Epithelial cell of esophagus (primary cell): ENCODE measurements at regions not wholly inside any gene's neighbourhood (a gene's known extent, or its start where the extent isn't known, plus 50 kb on each side); places are given as distances from the start of the nearest gene placed in this dataset.

Experiments
- DNase-seq: peaks from one replicate; pipeline ENCODE4 v3.0.0; 2010; ENCODE audit warnings: low read depth
- H3K4me3 ChIP-seq: 2 replicates; pipeline ENCODE4 v1.5.1; 2011; ENCODE audit warnings: mild to moderate bottlenecking, low read length, control low read depth
- TF ChIP-seq, protein P1 (sequence below): IDR thresholded peaks from 2 replicates; pipeline ENCODE4 v1.5.1; 2011; ENCODE audit warnings: low read depth, mild to moderate bottlenecking, low read length, control low read depth, inconsistent platforms; ENCODE audit not compliant: insufficient read depth; ENCODE audit errors: missing control alignments

DNA sequence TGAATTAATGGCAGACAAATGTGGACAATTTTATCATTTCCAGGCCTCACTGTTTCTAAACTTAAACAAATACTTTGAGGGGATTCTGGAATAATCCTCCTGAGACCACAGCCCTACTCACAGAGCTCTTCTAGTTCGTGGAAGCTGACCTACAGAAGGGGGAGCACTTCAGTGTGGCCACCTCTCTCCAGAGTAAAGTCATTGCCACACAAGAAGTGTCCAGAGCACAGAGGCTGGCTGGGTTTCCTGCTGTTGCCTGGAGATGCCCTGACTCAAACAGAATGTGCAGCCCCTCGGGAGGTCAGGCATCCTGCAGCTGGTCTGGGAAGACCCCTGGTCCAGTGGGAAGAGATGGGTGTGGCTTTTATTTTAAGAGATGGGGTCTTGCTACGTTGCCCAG, 110.9 kb downstream of the QRSL1 start:
- H3K4me3 ChIP-seq = no peak overlapping the region
- no peak for DNase-seq
- TF ChIP-seq, protein P1, sequence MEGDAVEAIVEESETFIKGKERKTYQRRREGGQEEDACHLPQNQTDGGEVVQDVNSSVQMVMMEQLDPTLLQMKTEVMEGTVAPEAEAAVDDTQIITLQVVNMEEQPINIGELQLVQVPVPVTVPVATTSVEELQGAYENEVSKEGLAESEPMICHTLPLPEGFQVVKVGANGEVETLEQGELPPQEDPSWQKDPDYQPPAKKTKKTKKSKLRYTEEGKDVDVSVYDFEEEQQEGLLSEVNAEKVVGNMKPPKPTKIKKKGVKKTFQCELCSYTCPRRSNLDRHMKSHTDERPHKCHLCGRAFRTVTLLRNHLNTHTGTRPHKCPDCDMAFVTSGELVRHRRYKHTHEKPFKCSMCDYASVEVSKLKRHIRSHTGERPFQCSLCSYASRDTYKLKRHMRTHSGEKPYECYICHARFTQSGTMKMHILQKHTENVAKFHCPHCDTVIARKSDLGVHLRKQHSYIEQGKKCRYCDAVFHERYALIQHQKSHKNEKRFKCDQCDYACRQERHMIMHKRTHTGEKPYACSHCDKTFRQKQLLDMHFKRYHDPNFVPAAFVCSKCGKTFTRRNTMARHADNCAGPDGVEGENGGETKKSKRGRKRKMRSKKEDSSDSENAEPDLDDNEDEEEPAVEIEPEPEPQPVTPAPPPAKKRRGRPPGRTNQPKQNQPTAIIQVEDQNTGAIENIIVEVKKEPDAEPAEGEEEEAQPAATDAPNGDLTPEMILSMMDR = no peak

DNA sequence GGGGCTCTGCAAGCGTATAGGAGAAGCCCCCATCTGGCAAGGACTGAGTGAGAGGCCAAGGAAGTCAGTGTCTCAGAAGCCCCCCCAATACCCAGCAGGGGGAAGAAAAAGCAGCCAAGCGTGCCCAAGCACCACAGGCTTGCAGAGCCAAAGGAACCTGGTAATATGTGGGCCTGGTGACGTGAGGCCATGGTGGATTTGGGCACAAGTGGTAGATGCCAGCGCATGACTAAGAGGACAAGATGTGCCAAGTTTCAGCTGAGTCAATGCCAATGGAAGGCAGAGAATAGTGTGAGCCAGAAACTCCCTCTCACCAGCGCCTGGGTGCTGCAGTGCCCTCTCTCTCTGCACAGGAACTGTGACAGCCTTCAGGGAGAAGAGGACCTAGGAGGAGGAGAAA, 110.0 kb downstream of the QRSL1 start:
- TF ChIP-seq, protein P1 = peak; percentile 30
- H3K4me3 ChIP-seq = no peak overlapping the region
- peak; percentile 97 for DNase-seq

DNA sequence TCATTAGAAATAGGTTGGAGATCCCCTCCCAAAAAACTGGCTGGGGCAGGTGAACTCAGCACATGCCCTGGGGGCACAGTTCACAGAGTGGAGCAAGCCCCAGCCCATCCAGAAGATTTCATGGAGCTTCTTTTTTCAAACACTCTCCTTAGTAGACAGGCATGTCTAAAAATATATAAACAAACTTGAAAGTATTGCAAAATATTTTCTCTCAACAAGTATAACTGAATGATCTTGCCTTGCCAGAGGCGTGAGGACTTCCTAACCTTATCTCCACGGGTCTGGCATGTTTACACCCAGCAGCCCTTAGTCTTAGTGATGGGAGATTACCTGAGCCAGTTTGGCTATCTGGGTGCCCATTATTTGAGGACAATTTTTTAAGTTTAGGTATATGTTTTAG, 107.1 kb downstream of the QRSL1 start:
- TF ChIP-seq, protein P1 = no peak
- no peak overlapping the region for H3K4me3 ChIP-seq
- peak; percentile 59 for DNase-seq

DNA sequence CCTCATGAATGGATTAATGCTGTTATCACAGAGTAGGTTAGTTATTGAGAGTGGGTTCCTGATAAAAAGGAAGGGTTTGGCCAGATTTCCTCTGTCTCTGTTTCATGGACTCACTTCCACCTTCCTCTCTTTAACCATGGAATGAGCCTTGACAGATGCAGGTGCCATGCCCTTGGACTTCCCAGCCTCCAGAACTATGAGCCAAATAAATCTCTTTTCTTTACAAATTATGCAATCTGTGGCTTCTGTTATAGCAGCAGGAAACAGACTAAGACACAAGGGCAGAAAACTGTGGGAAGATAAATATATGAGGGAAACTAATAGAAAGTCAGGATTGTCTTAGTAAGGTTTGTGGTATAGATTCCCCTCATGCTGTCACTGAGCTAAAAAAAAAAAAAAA, 106.5 kb downstream of the QRSL1 start:
- no peak for DNase-seq
- H3K4me3 ChIP-seq = no peak overlapping the region
- TF ChIP-seq, protein P1 = no peak

DNA sequence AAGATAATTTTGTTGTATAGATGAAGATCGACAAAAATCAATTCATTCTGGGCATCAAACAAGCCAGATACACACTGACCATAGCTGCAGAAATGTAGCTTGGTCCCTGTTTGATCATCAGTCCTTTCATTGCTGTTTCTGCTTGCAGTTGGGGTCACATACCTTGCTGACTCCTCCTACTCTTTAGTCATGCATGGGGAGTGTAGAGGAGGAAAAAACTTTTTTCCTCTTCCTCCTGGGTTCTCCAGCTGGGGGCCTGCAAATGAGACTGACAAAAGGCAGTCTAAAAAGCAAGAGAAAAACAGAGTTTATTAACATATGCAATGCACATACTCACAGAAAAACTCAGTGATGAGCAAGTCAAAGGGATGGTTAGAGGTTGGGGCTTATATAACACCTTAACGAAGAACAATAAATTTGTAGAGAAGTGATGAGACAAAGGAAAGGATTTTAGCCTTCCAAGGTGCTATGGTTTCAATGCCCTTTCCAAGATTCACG, 105.8 kb downstream of the QRSL1 start:
- TF ChIP-seq, protein P1 = no peak

DNA sequence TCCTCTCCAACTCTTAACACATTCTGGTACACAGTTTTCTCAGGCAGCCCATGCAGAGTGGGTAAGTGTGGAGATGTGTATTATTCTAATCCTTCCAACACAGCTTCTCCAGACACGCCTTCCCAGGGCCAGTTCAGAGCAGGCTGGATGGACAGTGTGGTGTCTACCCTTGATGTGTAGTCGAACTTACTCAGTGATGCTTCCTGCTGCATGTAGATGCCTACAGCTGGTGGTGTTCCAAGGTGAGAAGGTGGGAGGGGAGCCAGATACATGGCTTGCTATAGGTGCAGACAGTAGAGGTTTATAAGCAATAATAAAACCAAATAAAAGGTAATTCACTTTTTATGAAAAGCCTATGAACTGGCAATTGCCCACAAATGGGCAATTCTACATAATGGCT, 104.0 kb downstream of the QRSL1 start:
- H3K4me3 ChIP-seq = no peak overlapping the region
- DNase-seq = no peak
- TF ChIP-seq, protein P1 = no peak

More for the DNA sequence above, 105.8 kb downstream of the QRSL1 start:
- no peak overlapping the region for H3K4me3 ChIP-seq
- DNase-seq = no peak

DNA sequence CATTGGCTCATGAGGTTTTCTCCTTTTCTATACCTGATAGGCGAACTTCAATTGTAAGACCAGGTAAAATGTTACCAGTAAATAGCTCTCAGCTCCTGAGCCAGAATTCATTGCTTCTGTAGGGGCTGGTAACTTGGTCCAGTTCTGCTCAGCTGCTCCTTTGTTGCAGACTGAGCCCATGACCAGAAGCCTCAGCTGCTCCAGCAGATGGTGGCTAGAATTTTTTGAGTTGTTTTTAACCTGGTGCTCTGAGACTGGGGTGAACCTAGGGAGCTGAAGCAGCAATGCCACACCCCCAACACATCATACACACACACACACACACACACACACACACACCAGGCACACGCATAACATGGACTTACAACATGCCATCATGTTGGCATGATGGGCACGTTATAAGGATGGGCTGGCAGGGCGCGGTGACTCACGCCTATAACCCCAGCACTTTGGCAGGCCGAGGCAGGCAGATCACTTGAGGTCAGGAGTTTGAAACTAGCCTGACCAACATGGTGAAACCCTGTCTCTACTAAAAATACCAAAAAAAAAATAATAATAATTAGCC, 103.1 kb downstream of the QRSL1 start:
- TF ChIP-seq, protein P1 = no peak
- no peak overlapping the region for H3K4me3 ChIP-seq
- no peak for DNase-seq
